D341Med (cell line): ENCODE measurements at regions not wholly inside any gene's neighbourhood (a gene's known extent, or its start where the extent isn't known, plus 50 kb on each side); places are given as distances from the start of the nearest gene placed in this dataset.

Experiments
- DNase-seq: peaks from one replicate; pipeline ENCODE4 v3.0.0; 2012; ENCODE audit warnings: low spot score

- peak; percentile 0 for DNase-seq
Observed at GRCh38 chr11:48803955-48804354, 179.7 kb downstream of the TRIM51G start.
